ENCODE measurements at regions not wholly inside any gene's neighbourhood (a gene's known extent, or its start where the extent isn't known, plus 50 kb on each side); places are given as distances from the start of the nearest gene placed in this dataset.

- TF ChIP-seq CTCF (IDR thresholded peaks at IDR 0.05) (no peak), EP300 (IDR thresholded peaks at IDR 0.05; ENCODE audit: low read depth) (no peak), POLR2AphosphoS5 (IDR thresholded peaks at IDR 0.05) (no peak), POLR2A (IDR thresholded peaks at IDR 0.05) (no peak)
- Histone ChIP-seq H3K9me3 (no peaks in the 10 kb centered on the region), H3K36me3 (no peaks in the 10 kb centered on the region), H3K4me3 (no peak overlapping the region), H3K27me3 (no peaks in the 10 kb centered on the region), H3K27ac (peak overlapping the region in 2 of 4 donors; percentile 32 to 34), H3K4me1 (peaks cover 11 to 20% (median 16%) of the 10 kb centered on the region in 4 donors)
- in situ Hi-C loops (cut with MboI; ENCODE audit: low pct_ligation_motif_present in 1 of 4, low pct_unique_long_range_greater_than_20kb in 1 of 4, low sequenced_read_pairs in 3 of 4) (no loop called here), intact Hi-C loops (cut with DNase I; ENCODE audit: low total_unique reads) (no loop called here)
- DNase-seq, result no peak
- 11 to 15% methylated on average over 1 of the region's 1 CpG for WGBS, 2 donors (ENCODE audit: low coverage in 1 of 2)
Observed at GRCh38 chr3:17972476-17972875, 230.0 kb upstream of the TBC1D5 start.

- TF ChIP-seq POLR2AphosphoS5 (IDR thresholded peaks at IDR 0.05) (no peak), EP300 (IDR thresholded peaks at IDR 0.05; ENCODE audit: low read depth) (no peak), POLR2A (IDR thresholded peaks at IDR 0.05) (no peak), CTCF (IDR thresholded peaks at IDR 0.05) (no peak)
- Histone ChIP-seq H3K4me3 (no peak overlapping the region), H3K36me3 (no peaks in the 10 kb centered on the region), H3K9me3 (no peaks in the 10 kb centered on the region), H3K27me3 (no peaks in the 10 kb centered on the region), H3K4me1 (peaks cover 11 to 20% (median 16%) of the 10 kb centered on the region in 4 donors), H3K27ac (peak overlapping the region in 1 of 4 donors; percentile 32)
- no peak for DNase-seq
- 60 to 76% methylated on average over 1 of the region's 1 CpG for WGBS, 2 donors (ENCODE audit: low coverage in 1 of 2)
- intact Hi-C loops (cut with DNase I; ENCODE audit: low total_unique reads), result no loop called here
- in situ Hi-C loops (cut with MboI; ENCODE audit: low pct_ligation_motif_present in 1 of 4, low pct_unique_long_range_greater_than_20kb in 1 of 4, low sequenced_read_pairs in 3 of 4), result no loop called here
Observed at GRCh38 chr3:17972030-17972429, 229.6 kb upstream of the TBC1D5 start.

GRCh38 chr3:17969985-17970568 is 227.6 kb upstream of the TBC1D5 start:
- no peak for TF ChIP-seq POLR2A (IDR thresholded peaks at IDR 0.05)
- DNase-seq, result no peak
- Histone ChIP-seq H3K27me3 (no peaks in the 10 kb centered on the region), H3K27ac (no peak overlapping the region), H3K9me3 (no peaks in the 10 kb centered on the region), H3K36me3 (no peaks in the 10 kb centered on the region), H3K4me1 (peaks cover 11 to 20% (median 16%) of the 10 kb centered on the region in 4 donors), H3K4me3 (no peak overlapping the region)
- intact Hi-C loops (cut with DNase I; ENCODE audit: low total_unique reads), result no loop called here
- in situ Hi-C loops (cut with MboI; ENCODE audit: low pct_ligation_motif_present in 1 of 4, low pct_unique_long_range_greater_than_20kb in 1 of 4, low sequenced_read_pairs in 3 of 4), result no loop called here
- WGBS, 2 donors (ENCODE audit: low coverage in 1 of 2), result 41 to 51% methylated on average over 2 to 3 of the region's 3 CpGs

- no peak overlapping the region for H3K4me3 ChIP-seq
- H3K9me3 ChIP-seq, result no peaks in the 10 kb centered on the region
- WGBS, 2 donors (ENCODE audit: low coverage in 1 of 2), result 91 to 100% methylated on average over 3 of the region's 3 CpGs
- no peak for DNase-seq
- intact Hi-C loops (cut with DNase I; ENCODE audit: low total_unique reads) (no loop called here), in situ Hi-C loops (cut with MboI; ENCODE audit: low pct_ligation_motif_present in 1 of 4, low pct_unique_long_range_greater_than_20kb in 1 of 4, low sequenced_read_pairs in 3 of 4) (no loop called here)
- no peak for TF ChIP-seq CTCF (IDR thresholded peaks at IDR 0.05)
- TF ChIP-seq EP300 (IDR thresholded peaks at IDR 0.05; ENCODE audit: low read depth), result no peak
- no peak for TF ChIP-seq POLR2AphosphoS5 (IDR thresholded peaks at IDR 0.05)
- TF ChIP-seq POLR2A (IDR thresholded peaks at IDR 0.05), result no peak
- H3K27me3 ChIP-seq, result no peaks in the 10 kb centered on the region
- H3K36me3 ChIP-seq, result no peaks in the 10 kb centered on the region
- H3K27ac ChIP-seq, result no peak overlapping the region
- peaks cover 11 to 20% (median 16%) of the 10 kb centered on the region in 4 donors for H3K4me1 ChIP-seq
Observed at GRCh38 chr3:17969244-17969643, 226.8 kb upstream of the TBC1D5 start.
